Panc1 (cell line): ENCODE measurements at regions not wholly inside any gene's neighbourhood (a gene's known extent, or its start where the extent isn't known, plus 50 kb on each side); places are given as distances from the start of the nearest gene placed in this dataset.

Source experiments
- ATAC-seq: fragments of 200-7000 bp; cut with Tn5 transposase; 2 replicates; pipeline ENCODE4 v1.9.1; 2020; ENCODE audit warnings: mild to moderate bottlenecking, moderate library complexity
- BruUV-seq: library from RNA; stranded (reverse); fragments of 400-500 nt; replicated peaks from 2 replicates; lab custom pipeline; 2021; lab: Mats Ljungman, UMichigan
- CTCF ChIA-PET: fragments of 300-600 bp; sonication (Branson Sonifier 250); formaldehyde crosslinking; loops from one replicate; lab custom pipeline; 2022; ENCODE audit warnings: antibody characterized with exemption; lab: Charles Lee
- POLR2A ChIA-PET: fragments of 300-600 bp; sonication (Branson Sonifier 250); formaldehyde crosslinking; loops from one replicate; lab custom pipeline; 2022; ENCODE audit warnings: antibody characterized with exemption; lab: Charles Lee
- DNase-seq: peaks from one replicate; pipeline ENCODE4 v3.0.0-alpha.2; 2010; ENCODE audit warnings: low read depth, low spot score
- H3K27ac ChIP-seq: 2 replicates; pipeline ENCODE4 v1.5.1; 2011; ENCODE audit warnings: mild to moderate bottlenecking, low read length, inconsistent platforms
- H3K27me3 ChIP-seq: fragments of 200-500 bp; sonication (Bioruptor generic); 2 replicates; pipeline ENCODE4 v1.6.0; 2014; ENCODE audit warnings: low read length, inconsistent platforms; ENCODE audit not compliant: control insufficient read depth, insufficient read depth
- H3K36me3 ChIP-seq: fragments of 200-500 bp; sonication (Bioruptor generic); 2 replicates; pipeline ENCODE4 v1.5.1; 2014; ENCODE audit warnings: inconsistent platforms, mild to moderate bottlenecking, low read length, moderate library complexity; ENCODE audit not compliant: control insufficient read depth, insufficient read depth
- H3K4me1 ChIP-seq: 2 replicates; pipeline ENCODE4 v1.5.1; 2011; ENCODE audit warnings: inconsistent platforms, mild to moderate bottlenecking, low read length, moderate library complexity; ENCODE audit not compliant: control insufficient read depth, insufficient read depth
- H3K4me3 ChIP-seq, 2 experiments: 2 replicates each; pipeline ENCODE4 v1.5.1; 2011 to 2012; ENCODE audit warnings: low read depth in 2 of 2, low read length in 2 of 2, mild to moderate bottlenecking in 2 of 2, inconsistent platforms in 1 of 2, moderate library complexity in 1 of 2
- H3K9me3 ChIP-seq: fragments of 200-500 bp; sonication (Bioruptor generic); 2 replicates; pipeline ENCODE4 v1.5.1; 2014; ENCODE audit warnings: low read depth, mild to moderate bottlenecking, inconsistent platforms, low read length, moderate library complexity; ENCODE audit not compliant: control insufficient read depth, insufficient read depth
- CTCF ChIP-seq: fragments of 450-650 bp; IDR thresholded peaks from 2 replicates; pipeline ENCODE4 v1.5.1; 2017; ENCODE audit warnings: mild to moderate bottlenecking
- POLR2AphosphoS5 ChIP-seq: IDR thresholded peaks from 2 replicates; pipeline ENCODE4 v1.6.1; 2012; ENCODE audit warnings: mild to moderate bottlenecking, low read depth, low read length, moderate library complexity
- REST ChIP-seq, 2 experiments: IDR thresholded peaks; 2 replicates each; pipeline ENCODE4 v1.6.1; 2011 to 2012; ENCODE audit warnings: low read depth in 2 of 2, control low read depth in 1 of 2, low read length in 1 of 2, mild to moderate bottlenecking in 1 of 2, moderate library complexity in 1 of 2; ENCODE audit not compliant: insufficient read depth in 1 of 2
- SIN3A ChIP-seq: IDR thresholded peaks from 2 replicates; pipeline ENCODE4 v1.6.1; 2012; ENCODE audit warnings: low read depth, mild to moderate bottlenecking, low read length, moderate library complexity, borderline replicate concordance; ENCODE audit not compliant: insufficient read depth
- TCF7L2 ChIP-seq: IDR thresholded peaks from 2 replicates; pipeline ENCODE4 v1.6.1; 2011; ENCODE audit warnings: mild to moderate bottlenecking, low read depth, low read length, inconsistent platforms
- in situ Hi-C: cut with HindIII; loops from 2 replicates; pipeline ENCODE4 v1.10.0; 2016; ENCODE audit warnings: low sequenced_read_pairs, low pct_unique_long_range_greater_than_20kb
- intact Hi-C: fragments of 100-400 bp; cut with micrococcal nuclease; formaldehyde crosslinking; loops from one replicate; pipeline ENCODE4 v1.10.0; 2022; ENCODE audit not compliant: unreplicated experiment

GRCh38 chr1:98468111-98468717 is 193.3 kb upstream of the SNX7 start:
- no peaks in the 10 kb centered on the region for H3K9me3 ChIP-seq
- in situ Hi-C loops (no loop called here), intact Hi-C loops (loop anchor here (2.0 kb wide), 1 partner anchor 413 kb away; no protein-coding TSS in a partner anchor)
- TF ChIP-seq POLR2AphosphoS5 (no peak), CTCF (peak; percentile 76; the same call in 1 of the 2 replicates)
- H3K27ac ChIP-seq: no peak overlapping the region; the same call in 1 of the 2 replicates
- H3K36me3 ChIP-seq: no peaks in the 10 kb centered on the region
- H3K27me3 ChIP-seq: no peaks in the 10 kb centered on the region
- no peaks in the 10 kb centered on the region for H3K4me1 ChIP-seq
- BruUV-seq: no TSS peak
- no peak overlapping the region for H3K4me3 ChIP-seq
- peak; percentile 42 for DNase-seq
- ChIA-PET POLR2A (interaction anchor here (0.6 kb wide), 1 partner anchor 211 kb away, joined by 3 read pairs; no protein-coding TSS in a partner anchor), CTCF (interaction anchor here (0.7 to 1.7 kb wide), 3 partner anchors 364 to 1632 kb away, joined by 3 to 10 read pairs (median 4); no protein-coding TSS in a partner anchor)
- ATAC-seq: no peak

- H3K36me3 ChIP-seq: no peaks in the 10 kb centered on the region
- CTCF ChIA-PET: interaction anchor here (0.7 to 0.8 kb wide), 2 partner anchors 363 to 1631 kb away, joined by 3 to 4 read pairs; no protein-coding TSS in a partner anchor
- H3K27me3 ChIP-seq: no peaks in the 10 kb centered on the region
- ATAC-seq (no peak), DNase-seq (no peak)
- in situ Hi-C loops (no loop called here), intact Hi-C loops (no loop called here)
- no peaks in the 10 kb centered on the region for H3K9me3 ChIP-seq
- TF ChIP-seq POLR2AphosphoS5 (no peak), TCF7L2 (no peak), REST (IDR thresholded peaks at IDR 0.05; ENCODE audit: insufficient read depth in 1 of 2, low read depth in 2 of 2, low read length in 1 of 2) (no peak), SIN3A (no peak), CTCF (no peak)
- POLR2A ChIA-PET: interaction anchor here (0.6 kb wide), 1 partner anchor 210 kb away, joined by 3 read pairs; no protein-coding TSS in a partner anchor
- BruUV-seq: no TSS peak
- no peak overlapping the region for H3K4me3 ChIP-seq
- H3K27ac ChIP-seq: peak overlapping the region; percentile 54; the same call in 1 of the 2 replicates
- no peaks in the 10 kb centered on the region for H3K4me1 ChIP-seq
These were observed 193.9 kb upstream of the SNX7 start for GRCh38 chr1:98467586-98467985.
